HFFc6 (cell line): ENCODE measurements at regions not wholly inside any gene's neighbourhood (a gene's known extent, or its start where the extent isn't known, plus 50 kb on each side); places are given as distances from the start of the nearest gene placed in this dataset.

ENCODE experiments used
- DNase-seq: peaks from one replicate; pipeline ENCODE4 v3.0.0-alpha.2; 2018
- H3K27ac Mint-ChIP-seq: 2 replicates; pipeline ENCODE4 v1.8.0; 2020; ENCODE audit warnings: mild to moderate bottlenecking, mixed read lengths
- H3K27me3 Mint-ChIP-seq: 2 replicates; pipeline ENCODE4 v1.8.0; 2021; ENCODE audit warnings: mild to moderate bottlenecking, moderate library complexity, mixed read lengths; ENCODE audit not compliant: insufficient read depth
- H3K36me3 Mint-ChIP-seq: 2 replicates; pipeline ENCODE4 v1.8.0; 2021; ENCODE audit warnings: low read depth, mixed read lengths
- H3K4me1 Mint-ChIP-seq: 2 replicates; pipeline ENCODE4 v1.8.0; 2020; ENCODE audit warnings: low read depth, mixed read lengths
- H3K4me3 Mint-ChIP-seq: 2 replicates; pipeline ENCODE4 v1.8.0; 2020; ENCODE audit warnings: mild to moderate bottlenecking, moderate library complexity, mixed read lengths
- H3K9me3 Mint-ChIP-seq: 2 replicates; pipeline ENCODE4 v1.8.0; 2020; ENCODE audit warnings: mild to moderate bottlenecking, mixed read lengths
- TF ChIP-seq, protein P1 (sequence below): fragments of 200-600 bp; sonication (generic); IDR thresholded peaks from 2 replicates; pipeline ENCODE4 v1.5.0; 2021; ENCODE audit warnings: antibody characterized with exemption, mild to moderate bottlenecking

GRCh38 chr2:128901572-128902391 lies 583.1 kb upstream of the HS6ST1 start:
- no peak overlapping the region for H3K27ac Mint-ChIP-seq
- TF ChIP-seq, protein P1, sequence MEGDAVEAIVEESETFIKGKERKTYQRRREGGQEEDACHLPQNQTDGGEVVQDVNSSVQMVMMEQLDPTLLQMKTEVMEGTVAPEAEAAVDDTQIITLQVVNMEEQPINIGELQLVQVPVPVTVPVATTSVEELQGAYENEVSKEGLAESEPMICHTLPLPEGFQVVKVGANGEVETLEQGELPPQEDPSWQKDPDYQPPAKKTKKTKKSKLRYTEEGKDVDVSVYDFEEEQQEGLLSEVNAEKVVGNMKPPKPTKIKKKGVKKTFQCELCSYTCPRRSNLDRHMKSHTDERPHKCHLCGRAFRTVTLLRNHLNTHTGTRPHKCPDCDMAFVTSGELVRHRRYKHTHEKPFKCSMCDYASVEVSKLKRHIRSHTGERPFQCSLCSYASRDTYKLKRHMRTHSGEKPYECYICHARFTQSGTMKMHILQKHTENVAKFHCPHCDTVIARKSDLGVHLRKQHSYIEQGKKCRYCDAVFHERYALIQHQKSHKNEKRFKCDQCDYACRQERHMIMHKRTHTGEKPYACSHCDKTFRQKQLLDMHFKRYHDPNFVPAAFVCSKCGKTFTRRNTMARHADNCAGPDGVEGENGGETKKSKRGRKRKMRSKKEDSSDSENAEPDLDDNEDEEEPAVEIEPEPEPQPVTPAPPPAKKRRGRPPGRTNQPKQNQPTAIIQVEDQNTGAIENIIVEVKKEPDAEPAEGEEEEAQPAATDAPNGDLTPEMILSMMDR, result no peak
- no peak overlapping the region for H3K4me3 Mint-ChIP-seq
- no peak for DNase-seq
- H3K27me3 Mint-ChIP-seq, result peaks cover 3% of the 10 kb centered on the region
- peaks cover 49% of the 10 kb centered on the region for H3K9me3 Mint-ChIP-seq
- H3K36me3 Mint-ChIP-seq, result no peaks in the 10 kb centered on the region
- no peaks in the 10 kb centered on the region for H3K4me1 Mint-ChIP-seq

DNA sequence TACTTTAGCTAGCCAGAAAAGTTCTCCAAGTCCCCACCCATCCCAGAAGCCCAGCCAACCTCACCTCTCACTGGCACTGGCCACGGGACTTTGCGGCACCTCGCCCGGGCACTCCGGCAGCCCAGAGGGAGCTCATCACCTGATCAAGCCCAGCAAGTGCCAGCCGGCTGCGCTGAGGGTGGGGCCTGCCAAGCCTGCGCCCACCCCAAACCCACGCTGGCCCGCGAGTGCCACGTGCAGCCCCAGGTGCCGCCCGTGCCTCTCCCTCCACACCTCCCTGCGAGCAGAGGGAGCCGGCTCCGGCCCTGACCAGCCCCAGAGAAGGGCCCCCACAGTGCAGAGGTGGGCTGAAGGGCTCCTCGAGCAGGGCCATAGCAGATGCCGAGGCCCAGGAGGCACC lies 585.0 kb upstream of the HS6ST1 start:
- Mint-ChIP-seq H3K27me3 (peaks cover 3% of the 10 kb centered on the region), H3K36me3 (no peaks in the 10 kb centered on the region), H3K4me3 (no peak overlapping the region), H3K4me1 (no peaks in the 10 kb centered on the region), H3K9me3 (peaks cover 47% of the 10 kb centered on the region), H3K27ac (no peak overlapping the region)
- TF ChIP-seq, protein P1, result no peak
- DNase-seq, result no peak

DNA sequence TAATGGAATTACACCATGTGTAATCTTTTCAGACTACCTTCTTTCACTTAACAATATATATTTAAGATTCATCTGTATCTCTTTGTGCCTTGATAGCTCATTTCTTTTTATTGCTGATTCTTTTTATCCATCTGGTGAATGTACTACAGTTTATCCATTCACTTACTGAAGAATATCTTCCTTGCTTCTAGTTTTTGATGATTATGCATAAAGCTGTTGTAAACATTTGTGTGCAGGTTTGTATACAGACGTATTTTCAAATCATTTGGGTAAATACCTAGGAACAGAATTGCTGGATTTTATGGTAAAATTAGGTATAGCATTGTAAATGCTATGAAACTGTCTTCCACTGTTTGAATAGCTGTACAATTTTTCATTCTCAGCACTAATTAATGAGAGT lies 592.6 kb upstream of the HS6ST1 start:
- Mint-ChIP-seq H3K4me3 (no peak overlapping the region), H3K4me1 (no peaks in the 10 kb centered on the region), H3K36me3 (no peaks in the 10 kb centered on the region), H3K27ac (no peak overlapping the region), H3K9me3 (peaks cover 44% of the 10 kb centered on the region), H3K27me3 (no peaks in the 10 kb centered on the region; the same call in 1 of the 2 replicates)
- no peak for DNase-seq
- TF ChIP-seq, protein P1, result no peak

GRCh38 chr2:128914320-128914719 lies 595.7 kb upstream of the HS6ST1 start:
- Mint-ChIP-seq H3K9me3 (peaks cover 40% of the 10 kb centered on the region), H3K27me3 (no peaks in the 10 kb centered on the region; the same call in 1 of the 2 replicates), H3K27ac (no peak overlapping the region), H3K4me1 (no peaks in the 10 kb centered on the region), H3K4me3 (no peak overlapping the region), H3K36me3 (no peaks in the 10 kb centered on the region)
- TF ChIP-seq, protein P1, result no peak
- DNase-seq, result no peak

GRCh38 chr2:128921751-128922150 lies 603.1 kb upstream of the HS6ST1 start:
- TF ChIP-seq, protein P1, result no peak
- Mint-ChIP-seq H3K9me3 (peaks cover 32% of the 10 kb centered on the region), H3K4me3 (no peak overlapping the region), H3K27me3 (no peaks in the 10 kb centered on the region; the same call in 1 of the 2 replicates), H3K4me1 (no peaks in the 10 kb centered on the region), H3K36me3 (no peaks in the 10 kb centered on the region; the same call in 1 of the 2 replicates), H3K27ac (no peak overlapping the region)
- no peak for DNase-seq
